Germinal center (tissue), 1 donor: ENCODE measurements at regions not wholly inside any gene's neighbourhood (a gene's known extent, or its start where the extent isn't known, plus 50 kb on each side); places are given as distances from the start of the nearest gene placed in this dataset.

ENCODE experiments used
- DNase-seq: peaks from one replicate; pipeline ENCODE4 v3.0.0; 2012; ENCODE audit warnings: mixed read lengths, low spot score

DNA sequence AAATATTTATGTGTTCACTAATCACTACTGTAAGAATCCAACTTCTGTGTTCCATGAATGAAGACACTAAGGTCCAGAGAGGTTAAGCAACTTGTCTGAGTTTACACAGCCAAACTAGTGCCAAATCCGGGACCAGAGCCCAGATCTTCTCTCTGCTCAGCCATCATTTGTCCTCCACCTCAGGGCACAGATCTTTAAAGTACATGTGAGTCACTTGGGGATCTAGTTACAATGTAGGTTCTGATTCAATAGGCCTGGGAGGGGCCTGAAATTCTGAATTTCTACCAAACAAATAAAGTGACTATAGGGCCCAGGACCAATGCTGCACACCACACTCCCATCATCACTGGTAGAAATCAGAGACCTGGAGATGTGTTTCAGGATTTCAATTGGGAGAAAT lies 162.9 kb downstream of the GXYLT1 start:
- no peak for DNase-seq

DNA sequence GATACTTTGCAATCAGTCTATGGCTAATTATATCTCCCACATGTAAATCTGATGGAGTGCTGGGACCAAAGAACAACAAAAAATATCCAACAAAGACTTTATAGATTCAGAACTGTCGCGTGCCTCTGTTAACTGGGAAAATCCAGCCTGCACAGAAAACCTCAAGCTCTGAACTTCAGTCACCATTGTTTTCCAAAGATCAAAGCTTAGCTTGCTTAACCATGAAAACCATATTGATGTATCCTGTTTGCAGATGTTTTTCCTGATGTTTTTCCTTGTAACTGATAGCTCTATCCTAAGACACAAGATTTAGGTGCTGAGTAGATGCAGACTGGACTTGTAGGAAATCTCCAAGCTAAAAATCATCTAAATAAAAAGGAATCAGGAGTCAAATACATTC lies 163.7 kb downstream of the GXYLT1 start:
- no peak for DNase-seq

DNA sequence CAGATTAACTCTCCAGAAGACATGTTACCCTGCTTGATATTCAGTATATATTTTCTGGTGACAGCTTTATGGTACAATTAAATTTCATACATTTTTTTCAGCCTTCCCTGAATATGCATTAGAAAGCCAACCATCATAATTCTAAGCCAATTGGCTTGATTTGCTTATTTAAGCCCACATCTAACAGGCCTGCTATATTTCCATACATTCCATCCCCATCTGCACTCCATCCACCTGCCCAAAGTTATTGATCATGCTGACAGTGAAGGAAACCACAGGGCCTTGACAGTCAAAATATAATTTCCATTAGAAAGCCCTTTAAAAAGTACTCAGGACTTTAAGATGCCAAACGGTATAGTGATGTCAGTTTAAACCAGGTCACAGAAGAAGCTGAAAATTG lies 164.3 kb downstream of the GXYLT1 start:
- DNase-seq: no peak

DNA sequence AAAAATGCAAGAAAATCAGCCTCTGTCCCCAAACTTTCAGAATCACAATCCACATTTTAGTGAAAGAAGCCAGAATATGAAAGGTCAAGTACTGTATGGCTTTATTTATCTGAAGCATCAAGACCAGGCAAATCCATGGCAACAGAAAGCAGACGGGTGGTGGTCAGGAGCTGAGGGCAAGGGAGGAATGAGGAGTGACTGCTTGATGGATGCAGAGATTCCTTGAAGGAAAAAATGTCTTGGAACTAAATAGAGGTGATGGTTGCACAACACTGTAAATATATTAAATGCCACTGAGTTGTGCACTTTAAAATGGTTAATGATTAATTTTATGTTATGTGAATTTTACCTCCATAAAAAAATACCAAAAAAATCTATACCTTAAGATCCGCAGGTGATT lies 165.1 kb downstream of the GXYLT1 start:
- DNase-seq: no peak

DNA sequence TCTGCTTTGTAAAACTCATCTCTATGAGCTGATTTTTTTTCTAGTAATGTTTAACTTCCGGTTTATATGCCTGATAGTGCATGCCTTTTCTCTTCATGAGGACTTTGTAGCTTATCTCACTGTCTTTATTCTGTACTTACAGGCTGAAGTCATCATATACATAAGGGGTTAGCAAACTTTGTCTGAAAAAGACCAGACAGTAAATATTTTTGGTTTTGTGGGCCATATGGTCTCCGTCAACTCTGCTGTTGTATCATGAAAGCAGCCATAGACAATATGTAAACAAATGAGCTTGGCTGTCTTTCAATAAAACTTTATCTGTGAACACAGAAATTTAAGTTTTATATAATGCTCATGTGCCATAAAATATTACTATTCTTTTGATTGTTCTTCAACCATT lies 172.1 kb downstream of the GXYLT1 start:
- DNase-seq: no peak

DNA sequence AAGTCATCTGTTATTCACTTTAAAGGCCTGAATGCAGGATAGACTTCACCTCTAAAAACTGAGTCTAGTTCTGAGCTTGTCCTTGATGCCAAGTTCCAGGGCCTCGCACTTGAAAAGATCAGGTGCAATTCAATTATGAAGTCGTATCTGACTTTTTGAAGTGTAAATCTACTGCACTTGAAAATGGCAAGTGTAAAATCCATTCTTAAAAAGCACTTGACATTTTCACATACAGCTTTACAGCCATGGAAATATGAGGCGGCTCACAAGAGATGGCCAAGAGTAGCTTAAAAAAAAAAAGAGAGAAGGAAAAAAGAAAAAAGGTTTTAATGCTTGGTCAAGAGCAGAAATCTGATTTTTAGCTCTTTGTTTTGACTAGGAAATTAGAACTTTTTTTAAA lies 172.5 kb downstream of the GXYLT1 start:
- DNase-seq: no peak

DNA sequence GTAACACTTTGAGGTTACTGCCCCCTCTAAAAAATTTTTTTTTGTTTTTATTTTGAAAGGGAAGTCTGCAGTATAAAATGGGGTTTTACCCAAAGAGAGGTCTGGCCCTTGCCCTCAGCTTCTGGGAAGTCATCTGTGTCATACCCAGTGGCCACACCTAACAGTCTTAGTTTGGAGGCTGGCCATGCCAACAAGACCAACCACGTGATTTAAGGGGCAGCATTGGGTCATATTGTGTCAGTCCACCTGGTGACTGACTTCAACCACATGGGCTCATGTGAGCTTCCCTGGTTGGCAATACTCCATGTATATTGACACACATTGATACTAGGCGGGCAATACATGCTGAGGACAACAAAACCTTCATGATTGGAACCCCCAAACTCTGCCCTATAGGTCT lies 173.9 kb downstream of the GXYLT1 start:
- no peak for DNase-seq

DNA sequence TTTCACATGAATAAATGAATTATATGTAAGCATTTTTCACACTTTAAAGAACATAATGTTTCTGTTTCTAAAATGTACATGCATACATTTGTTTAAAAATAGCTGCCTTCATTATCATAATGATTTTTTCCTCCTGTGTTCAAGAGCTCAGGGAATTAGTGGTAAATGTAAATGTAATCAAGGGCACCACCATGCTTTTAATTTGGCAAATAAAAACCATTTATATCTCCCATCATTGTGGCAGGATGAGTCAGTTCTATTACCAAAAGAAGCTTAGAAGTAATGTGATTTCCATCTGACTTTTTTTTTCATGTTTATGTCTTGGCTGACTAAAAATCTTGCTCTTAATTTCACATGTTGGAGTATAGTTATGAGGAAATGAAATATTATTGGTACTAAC lies 176.1 kb downstream of the GXYLT1 start:
- no peak for DNase-seq

DNA sequence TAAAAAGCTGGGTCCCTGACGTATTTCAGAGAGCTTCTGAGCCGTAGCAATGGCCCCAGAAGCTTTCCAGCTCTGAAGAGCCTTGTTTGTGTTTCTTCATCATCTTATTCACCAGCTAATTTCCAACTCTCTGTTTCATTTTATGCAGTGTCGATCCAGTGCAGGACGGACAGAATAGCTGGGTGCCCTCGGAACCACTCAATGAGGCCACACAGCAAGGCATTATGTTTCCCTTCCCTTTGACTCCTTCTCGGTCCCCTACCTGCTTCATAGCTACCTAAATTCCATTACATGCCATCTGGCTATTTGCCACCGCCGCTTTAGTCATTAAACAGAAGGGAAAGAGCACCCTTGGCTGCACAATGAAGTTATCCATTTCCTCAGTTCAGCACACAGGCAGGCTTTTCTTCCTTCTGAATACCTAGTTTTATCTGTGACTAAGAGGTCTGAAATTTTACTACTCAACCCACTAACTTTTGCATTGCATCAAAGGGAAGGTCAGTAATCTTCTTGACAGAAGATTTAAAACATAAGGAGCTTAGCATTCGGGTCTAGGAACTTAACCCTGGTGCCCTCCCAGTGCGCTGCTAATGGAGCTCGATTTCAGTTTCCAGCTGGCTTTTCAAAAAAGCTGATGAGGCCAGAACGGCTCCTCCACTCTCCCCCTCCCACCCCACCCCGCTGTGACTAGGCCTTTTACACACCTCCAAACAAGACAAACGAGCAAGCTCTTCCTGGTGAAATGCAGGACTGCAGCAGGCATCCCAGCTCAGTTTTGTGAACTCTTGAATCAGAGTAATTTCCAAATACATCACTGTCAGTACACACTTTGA lies 176.8 kb downstream of the GXYLT1 start:
- no peak for DNase-seq

DNA sequence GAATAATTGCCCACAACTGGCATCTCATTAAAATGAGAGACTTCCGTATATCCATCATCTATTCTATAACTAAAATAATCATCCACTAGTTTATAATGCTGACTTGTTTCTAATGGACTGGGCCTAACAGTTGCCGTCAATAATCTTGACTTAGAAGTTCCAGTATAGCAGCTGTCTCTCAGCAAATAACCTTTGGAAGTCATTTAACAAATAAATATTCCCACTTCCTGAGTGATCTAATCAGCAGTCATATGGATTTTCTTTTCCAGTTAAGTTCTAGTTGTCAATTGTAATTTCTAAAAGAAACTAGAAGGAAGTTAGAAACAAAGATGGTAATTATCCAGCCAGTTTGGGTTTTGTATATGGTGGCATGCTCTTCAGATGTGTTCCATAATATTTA lies 177.8 kb downstream of the GXYLT1 start:
- DNase-seq: no peak

DNA sequence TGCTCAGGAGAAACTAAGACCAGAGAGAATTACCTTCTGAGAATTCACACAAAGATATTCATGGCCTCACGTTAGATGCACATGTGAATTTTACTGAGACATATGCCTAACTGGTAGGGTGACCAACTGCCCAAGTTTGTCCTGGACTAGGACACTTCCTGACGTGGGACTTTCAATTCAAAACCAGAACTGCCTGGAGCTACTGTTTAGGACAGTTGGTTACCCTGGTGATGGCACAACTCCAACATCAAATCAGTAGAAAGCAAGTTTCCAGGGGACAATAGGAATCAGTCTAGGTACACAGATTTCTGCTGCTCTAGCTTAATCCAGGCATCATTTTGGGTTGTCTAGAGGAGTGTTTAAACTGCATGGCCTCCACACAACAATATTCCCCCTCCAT lies 178.7 kb downstream of the GXYLT1 start:
- no peak for DNase-seq

DNA sequence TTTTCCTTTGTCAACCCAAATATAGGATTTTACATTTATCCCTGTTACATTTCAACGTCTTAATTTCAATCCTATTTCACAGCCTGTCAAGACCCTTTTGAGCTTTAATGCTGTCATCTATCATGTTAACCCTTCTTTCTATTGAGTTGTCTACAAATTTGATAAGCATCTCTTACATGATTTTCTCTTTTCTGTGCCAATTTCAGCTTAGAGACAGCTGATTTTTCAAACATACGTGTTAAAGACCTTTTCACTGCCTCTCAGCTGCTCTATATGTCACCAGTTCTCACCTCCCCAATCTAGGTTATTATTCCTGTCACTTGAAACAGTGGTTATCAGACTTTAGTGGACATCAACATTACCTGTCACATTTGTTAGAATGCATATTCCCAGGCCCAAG lies 181.3 kb downstream of the GXYLT1 start:
- no peak for DNase-seq

DNA sequence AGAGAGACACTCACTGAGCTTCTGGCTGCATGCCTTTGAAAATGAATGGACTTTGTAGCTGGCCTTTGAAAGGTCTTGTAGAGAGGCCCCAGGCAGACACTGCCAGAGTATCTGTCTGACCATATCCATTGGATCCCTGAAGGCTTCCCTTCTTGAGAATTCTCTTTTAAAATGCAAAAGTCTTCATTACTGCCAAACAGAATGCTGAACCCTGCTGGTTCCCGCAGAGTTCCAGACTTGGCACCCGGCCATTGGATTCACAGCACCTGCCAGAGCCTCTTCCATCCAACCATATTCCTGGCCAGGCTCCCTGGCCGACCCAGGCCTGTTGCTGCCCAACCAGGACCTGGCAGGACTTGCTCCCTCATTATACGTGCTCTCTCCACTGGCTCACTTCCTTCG lies 182.5 kb downstream of the GXYLT1 start:
- no peak for DNase-seq

DNA sequence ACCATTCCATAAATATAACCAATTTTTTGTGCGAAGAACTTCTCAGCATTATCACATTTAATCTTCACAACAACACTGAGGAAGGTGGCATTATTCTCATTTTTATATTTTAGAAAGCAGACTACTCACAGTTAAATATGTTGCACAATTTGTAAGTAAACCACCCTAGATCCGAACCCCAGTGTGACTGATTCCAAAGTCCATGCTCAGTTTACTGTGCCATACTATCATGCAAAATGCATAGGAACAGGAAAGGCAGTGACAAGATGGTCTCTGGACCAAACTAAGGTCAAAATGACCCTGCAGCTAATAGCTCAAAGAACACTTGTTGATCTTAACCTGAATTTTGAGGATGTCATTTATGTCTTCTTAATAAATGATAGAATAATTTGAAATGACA lies 185.4 kb downstream of the GXYLT1 start:
- DNase-seq: no peak

DNA sequence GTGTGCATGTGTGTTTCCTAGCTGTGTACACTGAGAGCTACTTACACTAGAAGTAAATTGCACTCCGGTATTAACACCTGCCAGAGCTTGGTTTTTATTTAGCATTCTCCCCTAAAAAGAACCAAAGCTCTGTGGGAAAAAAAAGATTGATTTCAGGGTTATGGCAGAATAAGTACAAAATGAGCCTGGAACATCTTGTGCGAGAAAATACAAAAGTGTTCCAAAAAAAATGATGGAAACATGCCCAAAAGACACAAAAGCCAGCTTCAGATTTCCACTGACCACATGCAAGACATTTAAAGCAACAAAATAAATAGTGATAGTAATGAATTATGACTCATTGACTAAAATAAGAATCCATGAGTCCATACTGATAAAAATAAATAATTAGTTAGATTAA lies 188.3 kb downstream of the GXYLT1 start:
- no peak for DNase-seq

DNA sequence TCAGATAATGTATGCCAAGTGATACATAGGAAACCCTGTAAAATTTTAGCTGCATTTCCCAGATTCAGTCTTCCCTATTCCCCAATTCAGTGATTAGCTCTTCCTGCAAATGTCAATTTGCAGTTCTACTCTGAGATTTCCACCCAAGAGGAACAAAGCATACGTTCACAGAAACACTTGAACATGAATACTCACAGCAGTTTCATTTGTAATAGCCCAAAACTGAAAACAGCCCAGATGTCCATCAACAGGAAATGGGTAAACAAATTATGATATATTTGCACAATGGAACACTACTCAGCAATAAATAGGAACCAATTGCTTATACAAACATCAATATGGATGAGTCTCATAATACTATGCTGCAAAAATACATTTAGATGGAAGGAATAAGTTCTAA lies 194.2 kb downstream of the GXYLT1 start:
- DNase-seq: no peak

DNA sequence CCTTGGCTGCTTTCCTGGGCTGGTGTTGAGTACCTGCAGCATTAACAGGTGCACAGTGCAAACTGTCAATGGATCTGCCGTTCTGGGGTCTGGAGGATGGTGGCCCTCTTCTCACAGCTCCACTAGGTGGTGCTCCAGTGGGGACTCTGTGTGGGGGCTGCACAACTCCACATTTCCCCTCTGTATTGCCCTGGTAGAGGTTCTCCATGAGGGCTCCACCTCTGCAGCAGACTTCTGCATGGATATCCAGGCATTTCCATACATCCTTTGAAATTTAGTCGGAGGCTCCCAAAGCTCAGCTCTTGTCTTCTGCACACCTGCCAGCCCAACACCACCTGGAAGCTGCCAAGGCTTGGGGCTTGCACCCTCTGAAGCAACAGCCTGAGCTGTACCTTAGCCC lies 198.6 kb downstream of the GXYLT1 start:
- no peak for DNase-seq

DNA sequence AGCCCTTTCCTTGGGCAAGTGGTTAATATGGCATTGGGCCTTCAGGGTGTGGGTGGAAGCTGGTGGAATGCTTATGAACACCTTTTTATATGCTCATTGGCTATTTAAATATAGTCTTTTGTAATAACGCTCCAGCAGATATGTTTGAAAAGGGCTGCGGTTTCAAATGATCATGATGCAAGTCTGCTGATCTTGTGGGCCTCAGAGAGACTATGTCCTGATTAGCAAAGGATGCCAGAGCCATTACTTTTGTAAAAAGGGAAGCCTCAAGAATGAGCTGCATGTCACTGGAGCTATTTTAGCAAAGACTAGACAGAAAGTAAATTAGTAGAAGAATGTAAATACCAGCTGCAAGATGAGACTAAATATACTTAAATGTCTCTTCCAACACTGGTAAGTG lies 200.5 kb downstream of the GXYLT1 start:
- no peak for DNase-seq

DNA sequence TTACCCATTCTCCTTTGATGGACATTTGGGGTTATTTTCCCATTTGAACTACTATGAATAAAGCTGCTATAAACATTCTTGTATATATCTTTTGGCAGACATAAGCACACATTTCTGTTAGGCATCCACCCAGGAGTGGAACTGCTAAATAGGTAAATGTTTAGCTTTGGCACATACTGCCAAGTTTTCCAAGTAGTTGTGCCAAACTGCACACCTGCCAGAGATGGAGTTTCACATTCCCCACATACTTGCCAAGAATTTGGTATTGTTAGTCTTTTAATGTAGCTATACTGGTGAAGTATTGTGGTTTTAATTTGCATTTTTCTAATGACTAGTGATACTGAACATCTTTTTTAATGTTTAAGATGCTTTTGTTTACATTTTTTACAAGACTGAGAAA lies 201.0 kb downstream of the GXYLT1 start:
- no peak for DNase-seq

DNA sequence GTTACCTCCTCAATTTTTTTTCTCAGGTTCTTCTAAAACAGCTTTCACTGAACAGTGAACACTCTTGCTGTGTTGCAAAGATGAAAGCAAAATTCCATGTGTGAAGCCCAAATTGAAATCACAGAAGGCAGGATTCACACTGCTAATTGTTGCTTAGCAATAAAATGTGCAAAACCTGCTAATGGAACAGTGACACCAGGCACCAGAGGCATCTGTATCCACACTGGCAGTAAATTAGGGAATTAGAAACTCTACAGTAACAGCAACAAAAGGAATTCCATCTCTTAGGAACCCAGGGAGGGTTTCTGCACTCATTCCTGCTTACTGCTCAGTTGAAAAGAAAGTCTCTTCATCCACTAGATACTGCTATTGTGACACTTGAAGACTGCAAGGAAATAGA lies 202.3 kb downstream of the GXYLT1 start:
- no peak for DNase-seq

DNA sequence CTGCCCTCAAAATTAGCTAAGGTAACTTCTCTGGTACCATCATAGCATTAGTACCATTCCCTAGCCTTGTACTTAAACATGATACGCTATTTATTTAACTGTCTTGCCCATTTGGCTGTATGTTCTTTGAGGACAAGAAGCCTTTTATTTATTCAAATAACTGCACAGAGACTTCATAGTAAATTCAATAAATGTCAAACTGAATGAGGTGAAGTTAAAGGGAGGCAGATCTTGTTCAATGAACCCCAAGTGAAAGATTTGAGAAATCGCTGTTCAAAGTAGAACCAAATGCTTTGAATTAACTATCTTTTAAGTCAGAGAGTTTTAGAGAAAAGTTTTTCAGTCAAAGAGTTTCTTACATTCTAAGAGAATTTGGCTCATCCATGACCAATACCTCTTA lies 203.6 kb downstream of the GXYLT1 start:
- no peak for DNase-seq

DNA sequence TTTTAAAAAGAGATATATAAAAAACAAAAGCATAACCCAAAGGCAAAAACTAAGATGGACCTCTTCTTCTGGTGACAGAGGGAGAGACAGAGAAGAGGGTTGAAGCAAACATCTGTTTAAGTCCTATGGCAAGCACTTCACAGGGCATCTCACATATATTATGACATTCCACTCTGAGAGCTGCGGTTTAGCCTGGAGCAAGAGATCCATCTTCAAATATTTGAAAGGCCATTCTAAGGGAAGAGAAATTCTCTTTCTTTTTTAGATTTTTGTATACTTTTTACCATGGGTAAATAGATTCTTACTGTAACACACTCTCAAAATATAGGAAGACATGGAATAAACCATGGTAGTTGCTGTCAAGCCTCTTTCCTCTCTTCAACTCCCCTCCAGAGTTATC lies 204.1 kb downstream of the GXYLT1 start:
- DNase-seq: no peak

DNA sequence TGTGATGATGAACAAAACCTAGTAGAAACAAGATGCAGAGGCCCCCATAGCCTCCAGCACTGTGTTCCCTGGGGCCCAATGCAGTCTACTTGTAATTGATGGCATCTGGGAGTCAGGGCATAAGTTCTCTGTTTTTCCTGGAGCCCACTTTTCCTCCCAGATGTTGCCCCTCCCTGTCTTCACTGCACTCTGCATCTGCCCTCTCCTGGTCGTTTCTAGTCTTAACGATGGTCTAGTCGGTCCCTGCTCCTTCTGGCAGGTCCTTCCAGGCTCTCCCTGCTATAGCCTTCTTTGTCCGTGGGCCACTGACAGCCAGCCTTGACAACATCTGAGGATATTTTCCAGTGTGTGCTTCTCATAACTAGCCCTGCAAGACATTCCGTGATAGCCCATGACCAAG lies 208.3 kb downstream of the GXYLT1 start:
- DNase-seq: no peak

DNA sequence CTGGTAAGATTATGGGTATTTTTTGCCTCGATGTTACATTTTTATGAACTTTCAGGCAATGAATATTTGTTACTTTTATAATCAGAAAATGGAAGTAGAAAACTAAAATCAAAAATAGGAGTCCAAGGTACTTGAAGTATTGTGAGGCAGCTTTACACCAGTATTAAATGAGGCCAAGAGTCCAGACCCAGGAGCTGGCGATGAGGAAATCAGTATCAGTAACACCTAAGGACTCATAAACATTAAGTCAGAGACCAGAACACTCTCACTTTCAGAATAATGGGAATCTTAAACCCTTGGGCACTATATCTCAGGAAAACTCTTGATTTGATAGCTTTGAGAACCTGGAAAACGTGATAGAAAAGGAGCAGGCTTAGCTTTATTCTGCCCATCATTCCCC lies 208.8 kb downstream of the GXYLT1 start:
- DNase-seq: no peak
